ENCODE measurements at regions not wholly inside any gene's neighbourhood (a gene's known extent, or its start where the extent isn't known, plus 50 kb on each side); places are given as distances from the start of the nearest gene placed in this dataset.

DNA sequence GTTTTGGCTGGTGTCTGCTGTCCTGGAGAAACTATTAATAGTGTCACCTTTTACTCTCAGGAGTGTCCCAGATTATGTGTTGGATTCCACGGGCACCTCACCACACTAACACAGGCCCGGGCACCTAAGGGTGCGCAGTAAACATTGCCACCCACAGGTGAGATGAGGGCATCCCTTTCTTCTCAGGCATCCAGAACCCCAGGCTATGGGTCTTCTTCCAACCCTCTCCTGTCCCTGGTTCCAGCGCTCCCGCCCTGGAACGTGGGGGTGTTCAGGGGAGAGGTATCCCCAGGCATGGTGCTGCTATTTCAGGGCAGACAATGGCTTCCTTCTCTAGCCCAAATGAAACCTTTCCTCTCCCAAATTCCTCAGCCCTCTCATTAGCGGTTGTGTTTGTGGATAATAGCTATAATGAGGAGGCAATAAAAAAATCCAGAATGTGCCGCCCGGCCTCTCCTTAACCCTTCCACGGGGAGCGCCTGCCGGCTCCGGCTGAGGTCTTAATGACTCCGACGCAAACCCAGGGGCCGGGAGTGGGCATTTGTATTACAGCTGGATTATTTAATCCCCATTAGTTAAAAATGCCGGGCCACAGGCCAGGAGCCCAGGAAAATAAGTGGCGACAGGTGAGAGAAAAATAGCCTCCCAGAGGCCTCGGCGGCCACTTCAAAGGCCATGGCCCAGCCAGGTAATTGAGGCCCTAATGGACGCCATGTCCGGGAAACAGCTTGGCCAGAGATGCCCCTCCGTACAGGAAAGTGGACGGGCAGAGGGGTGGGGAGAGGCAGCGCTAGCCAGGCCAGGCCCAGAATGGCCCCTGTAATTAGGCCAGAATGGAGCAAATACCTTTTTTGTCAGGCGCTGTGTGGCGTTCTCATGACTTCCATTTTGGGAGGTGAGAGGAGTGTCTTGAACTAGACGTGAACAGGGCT lies 102.8 kb downstream of the IRX5 start (continued):
- TF ChIP-seq, protein P1, sequence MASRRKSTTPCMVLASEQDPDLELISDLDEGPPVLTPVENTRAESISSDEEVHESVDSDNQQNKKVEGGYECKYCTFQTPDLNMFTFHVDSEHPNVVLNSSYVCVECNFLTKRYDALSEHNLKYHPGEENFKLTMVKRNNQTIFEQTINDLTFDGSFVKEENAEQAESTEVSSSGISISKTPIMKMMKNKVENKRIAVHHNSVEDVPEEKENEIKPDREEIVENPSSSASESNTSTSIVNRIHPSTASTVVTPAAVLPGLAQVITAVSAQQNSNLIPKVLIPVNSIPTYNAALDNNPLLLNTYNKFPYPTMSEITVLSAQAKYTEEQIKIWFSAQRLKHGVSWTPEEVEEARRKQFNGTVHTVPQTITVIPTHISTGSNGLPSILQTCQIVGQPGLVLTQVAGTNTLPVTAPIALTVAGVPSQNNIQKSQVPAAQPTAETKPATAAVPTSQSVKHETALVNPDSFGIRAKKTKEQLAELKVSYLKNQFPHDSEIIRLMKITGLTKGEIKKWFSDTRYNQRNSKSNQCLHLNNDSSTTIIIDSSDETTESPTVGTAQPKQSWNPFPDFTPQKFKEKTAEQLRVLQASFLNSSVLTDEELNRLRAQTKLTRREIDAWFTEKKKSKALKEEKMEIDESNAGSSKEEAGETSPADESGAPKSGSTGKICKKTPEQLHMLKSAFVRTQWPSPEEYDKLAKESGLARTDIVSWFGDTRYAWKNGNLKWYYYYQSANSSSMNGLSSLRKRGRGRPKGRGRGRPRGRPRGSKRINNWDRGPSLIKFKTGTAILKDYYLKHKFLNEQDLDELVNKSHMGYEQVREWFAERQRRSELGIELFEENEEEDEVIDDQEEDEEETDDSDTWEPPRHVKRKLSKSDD (conservative IDR thresholded peaks at IDR 0.05; ENCODE audit: low read length): no peak
- TF ChIP-seq, protein P2, sequence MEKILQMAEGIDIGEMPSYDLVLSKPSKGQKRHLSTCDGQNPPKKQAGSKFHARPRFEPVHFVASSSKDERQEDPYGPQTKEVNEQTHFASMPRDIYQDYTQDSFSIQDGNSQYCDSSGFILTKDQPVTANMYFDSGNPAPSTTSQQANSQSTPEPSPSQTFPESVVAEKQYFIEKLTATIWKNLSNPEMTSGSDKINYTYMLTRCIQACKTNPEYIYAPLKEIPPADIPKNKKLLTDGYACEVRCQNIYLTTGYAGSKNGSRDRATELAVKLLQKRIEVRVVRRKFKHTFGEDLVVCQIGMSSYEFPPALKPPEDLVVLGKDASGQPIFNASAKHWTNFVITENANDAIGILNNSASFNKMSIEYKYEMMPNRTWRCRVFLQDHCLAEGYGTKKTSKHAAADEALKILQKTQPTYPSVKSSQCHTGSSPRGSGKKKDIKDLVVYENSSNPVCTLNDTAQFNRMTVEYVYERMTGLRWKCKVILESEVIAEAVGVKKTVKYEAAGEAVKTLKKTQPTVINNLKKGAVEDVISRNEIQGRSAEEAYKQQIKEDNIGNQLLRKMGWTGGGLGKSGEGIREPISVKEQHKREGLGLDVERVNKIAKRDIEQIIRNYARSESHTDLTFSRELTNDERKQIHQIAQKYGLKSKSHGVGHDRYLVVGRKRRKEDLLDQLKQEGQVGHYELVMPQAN (IDR thresholded peaks at IDR 0.05; ENCODE audit: borderline replicate concordance): no peak
- TF ChIP-seq ZNF263 (CRISPR knock-in tag; IDR thresholded peaks at IDR 0.05; ENCODE audit: borderline replicate concordance): no peak

DNA sequence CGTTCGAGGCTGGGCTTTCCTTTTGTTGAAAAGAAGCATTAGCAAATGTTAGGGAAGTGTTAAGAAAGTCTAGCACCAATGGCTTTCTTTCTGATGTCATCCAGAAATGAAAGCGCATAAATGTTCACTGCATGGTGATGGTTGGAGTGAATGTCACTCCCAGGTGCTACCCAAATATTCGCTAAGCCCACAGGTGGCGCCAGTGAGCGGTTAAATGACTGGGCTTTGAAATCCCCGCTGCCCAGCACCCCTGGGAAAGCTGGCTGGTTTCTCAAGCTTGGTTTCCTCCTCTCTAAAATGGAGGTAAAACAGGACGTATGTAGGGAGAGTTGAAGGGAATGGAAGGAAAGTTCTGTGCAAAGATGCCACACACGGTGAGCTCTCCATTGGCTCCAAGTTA lies 104.4 kb downstream of the IRX5 start:
- BruUV-seq (replicated peaks): no TSS peak
- Histone ChIP-seq H3K27me3 (ENCODE audit: control insufficient read depth in 2 of 2, insufficient read depth in 2 of 2, low read length in 2 of 2) (peaks cover 14 to 30% of the 10 kb centered on the region in 2 experiments; a peak in 4 of 5 replicates), H3K27ac (ENCODE audit: extremely low read depth, low read depth, low read length) (no peak overlapping the region), H3K79me2 (ENCODE audit: control insufficient read depth, insufficient read depth, low read length) (no peaks in the 10 kb centered on the region), H3K4me3 (no peak overlapping the region), H3K4me1 (replicated peaks in 1 of 2; ENCODE audit: control insufficient read depth in 2 of 2, insufficient read depth in 2 of 2, low read length in 2 of 2) (no peaks in the 10 kb centered on the region), H3K9me3 (replicated peaks; ENCODE audit: control insufficient read depth, insufficient read depth, low read depth, low read length) (no peaks in the 10 kb centered on the region), H4K20me1 (replicated peaks; ENCODE audit: control insufficient read depth, insufficient read depth, low read length) (no peaks in the 10 kb centered on the region), H3K9me1 (ENCODE audit: control insufficient read depth, insufficient read depth, low read length) (peaks cover 2% of the 10 kb centered on the region), H2AFZ (ENCODE audit: low read depth, low read length) (no peak overlapping the region), H3K36me3 (ENCODE audit: control insufficient read depth, insufficient read depth, low read length) (no peaks in the 10 kb centered on the region), H3K9ac (ENCODE audit: insufficient read depth in 1 of 2, low read depth in 2 of 2, low read length in 2 of 2) (no peak overlapping the region), H3K4me2 (ENCODE audit: insufficient read depth, low read length) (no peak overlapping the region)
- intact Hi-C loops (cut with micrococcal nuclease): loop anchor here (1.0 kb wide), 1 partner anchor 223 kb away; no protein-coding TSS in a partner anchor
- WGBS (ENCODE audit: insufficient coverage, low coverage, missing lambda C conversion rate): 3% methylated on average over 9 of the region's 9 CpGs
- ChIA-PET CTCF (ENCODE audit: low intra/inter-chr PET ratio) (no interaction called here), POLR2A (no interaction called here)
- peak; percentile 54 to 64 (median 63) for DNase-seq (ENCODE audit: extremely low read depth in 1 of 4, low spot score in 3 of 4)
- FAIRE-seq: peak; percentile 89
- peak; percentile 91 for ATAC-seq
- in situ Hi-C loops (cut with MboI): no loop called here
- peak; percentile 18 to 55 for TF ChIP-seq RAD21 (CRISPR knock-in tag; conservative IDR thresholded peaks at IDR 0.05 in 1 of 2, IDR thresholded peaks at IDR 0.05 in 1 of 2)

Data from K562 (cell line).